Fibroblast of lung (primary cell): ENCODE measurements at regions not wholly inside any gene's neighbourhood (a gene's known extent, or its start where the extent isn't known, plus 50 kb on each side); places are given as distances from the start of the nearest gene placed in this dataset.

Experiments
- DNase-seq, 2 donors: peaks; one replicate each; pipeline versions ENCODE4 v3.0.0 to v3.0.0-alpha.2; 2010; ENCODE audit warnings: low read depth in 2 of 2
- H2AFZ ChIP-seq: 2 replicates; pipeline ENCODE4 v1.5.1; 2012; ENCODE audit warnings: low read length, control low read depth, inconsistent platforms
- H3K27ac ChIP-seq: 2 replicates; pipeline ENCODE4 v1.5.1; 2011; ENCODE audit warnings: low read length, control low read depth; ENCODE audit not compliant: insufficient read depth
- H3K27me3 ChIP-seq: 2 replicates; pipeline ENCODE4 v1.5.1; 2011; ENCODE audit warnings: mild to moderate bottlenecking, low read length; ENCODE audit not compliant: control insufficient read depth, insufficient read depth
- H3K36me3 ChIP-seq: 2 replicates; pipeline ENCODE4 v1.5.1; 2011; ENCODE audit warnings: low read length; ENCODE audit not compliant: control insufficient read depth, insufficient read depth
- H3K4me1 ChIP-seq: 2 replicates; pipeline ENCODE4 v1.5.1; 2011; ENCODE audit warnings: low read length; ENCODE audit not compliant: control insufficient read depth, insufficient read depth; ENCODE audit errors: extremely low read depth
- H3K4me2 ChIP-seq: 2 replicates; pipeline ENCODE4 v1.5.1; 2011; ENCODE audit warnings: low read length, control low read depth; ENCODE audit not compliant: insufficient read depth; ENCODE audit errors: extremely low read depth
- H3K4me3 ChIP-seq, 4 experiments: fragments of 200-600 bp in 1 of 4; sonication (generic) in 1 of 4; replicated peaks in 1 of 4; 2 replicates each; pipeline ENCODE4 v1.5.1; 2011 to 2016; ENCODE audit warnings: low read length in 4 of 4, low read depth in 3 of 4, mild to moderate bottlenecking in 3 of 4, control low read depth in 2 of 4, inconsistent platforms in 1 of 4, mixed read lengths in 1 of 4; ENCODE audit not compliant: insufficient read depth in 1 of 4; ENCODE audit errors: control extremely low read depth in 1 of 4
- H3K79me2 ChIP-seq: 2 replicates; pipeline ENCODE4 v1.5.1; 2012; ENCODE audit warnings: mild to moderate bottlenecking, low read length, inconsistent platforms; ENCODE audit not compliant: control insufficient read depth, insufficient read depth
- H3K9ac ChIP-seq: 2 replicates; pipeline ENCODE4 v1.5.1; 2011; ENCODE audit warnings: mild to moderate bottlenecking, low read length, control low read depth; ENCODE audit not compliant: insufficient read depth
- H3K9me3 ChIP-seq: 2 replicates; pipeline ENCODE4 v1.5.1; 2012; ENCODE audit warnings: low read depth, low read length; ENCODE audit not compliant: control insufficient read depth, insufficient read depth
- H4K20me1 ChIP-seq: 2 replicates; pipeline ENCODE4 v1.5.1; 2011; ENCODE audit warnings: low read length; ENCODE audit not compliant: control insufficient read depth, insufficient read depth; ENCODE audit errors: extremely low read depth
- CTCF ChIP-seq, 2 donors: IDR thresholded peaks in 1 of 2; conservative IDR thresholded peaks in 1 of 2; 1 replicate in 1 of 2; 2 replicates in 1 of 2; pipeline ENCODE4 v1.5.1; 2011 to 2012; ENCODE audit warnings: low read length in 2 of 2, control low read depth in 1 of 2, inconsistent platforms in 1 of 2, low read depth in 1 of 2, mild to moderate bottlenecking in 1 of 2
- EZH2 ChIP-seq: IDR thresholded peaks from 2 replicates; pipeline ENCODE4 v1.5.1; 2012; ENCODE audit warnings: low read length, control low read depth, mild to moderate bottlenecking; ENCODE audit errors: missing control alignments

- Histone ChIP-seq H3K4me3 (no peak overlapping the region), H3K36me3 (no peaks in the 10 kb centered on the region), H3K9ac (no peak overlapping the region), H3K27me3 (no peaks in the 10 kb centered on the region), H3K4me1 (no peaks in the 10 kb centered on the region), H4K20me1 (no peaks in the 10 kb centered on the region), H2AFZ (no peak overlapping the region), H3K4me2 (no peak overlapping the region), H3K79me2 (no peaks in the 10 kb centered on the region), H3K27ac (no peak overlapping the region), H3K9me3 (no peaks in the 10 kb centered on the region)
- no peak for TF ChIP-seq CTCF (conservative IDR thresholded peaks at IDR 0.05 in 1 of 2, IDR thresholded peaks at IDR 0.05 in 1 of 2; ENCODE audit: low read depth in 1 of 2, low read length in 2 of 2)
- TF ChIP-seq EZH2, result no peak
- peak in 1 of 2 donors; percentile 42 for DNase-seq
Observed at GRCh38 chr5:168128557-168128956, 162.9 kb upstream of the WWC1 start.

- Histone ChIP-seq H3K27me3 (no peaks in the 10 kb centered on the region), H3K4me1 (no peaks in the 10 kb centered on the region), H3K9me3 (no peaks in the 10 kb centered on the region), H3K4me2 (no peak overlapping the region), H3K27ac (no peak overlapping the region), H2AFZ (no peak overlapping the region), H4K20me1 (no peaks in the 10 kb centered on the region), H3K79me2 (no peaks in the 10 kb centered on the region), H3K9ac (no peak overlapping the region), H3K36me3 (no peaks in the 10 kb centered on the region), H3K4me3 (no peak overlapping the region)
- DNase-seq, result no peak
- no peak for TF ChIP-seq CTCF (conservative IDR thresholded peaks at IDR 0.05 in 1 of 2, IDR thresholded peaks at IDR 0.05 in 1 of 2; ENCODE audit: low read depth in 1 of 2, low read length in 2 of 2)
Observed at GRCh38 chr5:168131519-168131918, 159.9 kb upstream of the WWC1 start.

GRCh38 chr5:168132241-168132641, 159.2 kb upstream of the WWC1 start:
- H3K9ac ChIP-seq, result no peak overlapping the region
- no peaks in the 10 kb centered on the region for H3K79me2 ChIP-seq
- no peaks in the 10 kb centered on the region for H3K27me3 ChIP-seq
- H3K4me2 ChIP-seq, result no peak overlapping the region
- no peaks in the 10 kb centered on the region for H3K36me3 ChIP-seq
- H3K4me3 ChIP-seq, result no peak overlapping the region
- H3K27ac ChIP-seq, result no peak overlapping the region
- TF ChIP-seq EZH2 (no peak), CTCF (conservative IDR thresholded peaks at IDR 0.05 in 1 of 2, IDR thresholded peaks at IDR 0.05 in 1 of 2; ENCODE audit: low read depth in 1 of 2, low read length in 2 of 2) (no peak)
- no peaks in the 10 kb centered on the region for H3K4me1 ChIP-seq
- no peak overlapping the region for H2AFZ ChIP-seq
- no peaks in the 10 kb centered on the region for H3K9me3 ChIP-seq
- peak in 1 of 2 donors; percentile 57 for DNase-seq
- no peaks in the 10 kb centered on the region for H4K20me1 ChIP-seq
